ENCODE measurements at regions not wholly inside any gene's neighbourhood (a gene's known extent, or its start where the extent isn't known, plus 50 kb on each side); places are given as distances from the start of the nearest gene placed in this dataset.

GRCh38 chr4:177660223-177660622 lies 218.0 kb upstream of the AGA start:
- ATAC-seq (no peak), DNase-seq (ENCODE audit: low read depth, low spot score) (no peak)
- H3K79me2 ChIP-seq (ENCODE audit: insufficient read depth, low read length) = no peaks in the 10 kb centered on the region
- H3K4me3 ChIP-seq (replicated peaks in 1 of 2; ENCODE audit: low read depth in 1 of 2, low read length in 2 of 2) = no peak overlapping the region
- no TSS peak for BruUV-seq (replicated peaks)
- no peak overlapping the region for H3K9ac ChIP-seq (ENCODE audit: low read length)
- ChIA-PET CTCF (no interaction called here), POLR2A (no interaction called here), RAD21 (ENCODE audit: low non-redundant PET in 1 of 2, low total read pairs in 2 of 2, uncharacterized antibody in 2 of 2, unreplicated experiment in 2 of 2) (no interaction called here)
- H3K27me3 ChIP-seq (ENCODE audit: insufficient read depth, low read length) = no peaks in the 10 kb centered on the region
- H3K4me2 ChIP-seq (ENCODE audit: low read length) = no peak overlapping the region
- no peaks in the 10 kb centered on the region for H3K36me3 ChIP-seq (ENCODE audit: control insufficient read depth in 1 of 2, insufficient read depth in 2 of 2, low read length in 2 of 2)
- H3K9me3 ChIP-seq (ENCODE audit: control insufficient read depth in 1 of 2, insufficient read depth in 1 of 2, low read depth in 1 of 2, low read length in 2 of 2) = no peaks in the 10 kb centered on the region
- intact Hi-C loops (cut with micrococcal nuclease) = no loop called here
- no peaks in the 10 kb centered on the region for H3K4me1 ChIP-seq (ENCODE audit: control insufficient read depth in 1 of 2, insufficient read depth in 2 of 2, low read length in 2 of 2)
- no peaks in the 10 kb centered on the region for H4K20me1 ChIP-seq (ENCODE audit: insufficient read depth)
- no peaks in the 10 kb centered on the region for H3K9me2 ChIP-seq (ENCODE audit: insufficient read depth)
- H2AFZ ChIP-seq (ENCODE audit: low read depth, low read length, poor library complexity, severe bottlenecking) = no peak overlapping the region
- no peak overlapping the region for H3K27ac ChIP-seq (ENCODE audit: low read depth, low read length)
- TF ChIP-seq ATF3 (IDR thresholded peaks at IDR 0.05) (no peak), SRF (IDR thresholded peaks at IDR 0.05; ENCODE audit: low read depth) (no peak), TCF7L2 (IDR thresholded peaks at IDR 0.05; ENCODE audit: borderline replicate concordance, extremely low read depth, insufficient read depth, insufficient read length) (no peak), EGR1 (IDR thresholded peaks at IDR 0.05; ENCODE audit: low read depth) (no peak), RAD21 (IDR thresholded peaks at IDR 0.05; ENCODE audit: low read depth) (no peak), REST (IDR thresholded peaks at IDR 0.05; ENCODE audit: low read depth) (no peak), MAX (IDR thresholded peaks at IDR 0.05) (no peak), SIN3A (IDR thresholded peaks at IDR 0.05; ENCODE audit: low read depth) (no peak), CTCF (IDR thresholded peaks at IDR 0.05 in 2 of 3, conservative IDR thresholded peaks at IDR 0.05 in 1 of 3; ENCODE audit: borderline replicate concordance in 1 of 3, insufficient read depth in 1 of 3, low read depth in 2 of 3, low read length in 2 of 3) (no peak), SP1 (IDR thresholded peaks at IDR 0.05; ENCODE audit: low read depth) (no peak)

All from HCT116 (cell line).